HG02588 (cell line): ENCODE measurements at regions not wholly inside any gene's neighbourhood (a gene's known extent, or its start where the extent isn't known, plus 50 kb on each side); places are given as distances from the start of the nearest gene placed in this dataset.

Experiments
- ATAC-seq: cut with Tn5 transposase; IDR thresholded peaks from one replicate; pipeline ENCODE4 v1.9.1; 2021; ENCODE audit warnings: mild to moderate bottlenecking, moderate library complexity; ENCODE audit not compliant: unreplicated experiment

- no peak for ATAC-seq
Observed at GRCh38 chr22:47814474-47814873, 1052.0 kb downstream of the TBC1D22A start.

DNA sequence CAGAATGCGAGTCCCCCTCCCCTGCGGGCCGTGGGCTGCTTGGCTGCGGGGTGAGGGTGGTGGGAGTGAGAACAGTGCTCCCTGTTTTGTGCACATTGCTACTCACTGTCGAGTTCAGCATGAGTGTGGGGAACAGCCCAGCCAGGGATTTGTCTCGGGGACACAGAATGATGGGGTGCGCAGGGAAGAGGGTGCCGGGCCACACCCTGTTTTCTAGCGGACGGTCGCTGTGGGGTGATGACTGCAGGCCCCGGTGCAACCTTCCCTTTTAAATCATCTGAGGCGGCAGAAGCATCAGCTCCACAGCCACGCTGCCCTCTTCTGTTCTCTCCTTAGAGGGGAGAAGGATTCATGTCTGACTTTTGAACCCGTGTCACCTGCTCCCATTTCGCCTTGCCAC is 1051.2 kb downstream of the TBC1D22A start:
- ATAC-seq, result no peak

DNA sequence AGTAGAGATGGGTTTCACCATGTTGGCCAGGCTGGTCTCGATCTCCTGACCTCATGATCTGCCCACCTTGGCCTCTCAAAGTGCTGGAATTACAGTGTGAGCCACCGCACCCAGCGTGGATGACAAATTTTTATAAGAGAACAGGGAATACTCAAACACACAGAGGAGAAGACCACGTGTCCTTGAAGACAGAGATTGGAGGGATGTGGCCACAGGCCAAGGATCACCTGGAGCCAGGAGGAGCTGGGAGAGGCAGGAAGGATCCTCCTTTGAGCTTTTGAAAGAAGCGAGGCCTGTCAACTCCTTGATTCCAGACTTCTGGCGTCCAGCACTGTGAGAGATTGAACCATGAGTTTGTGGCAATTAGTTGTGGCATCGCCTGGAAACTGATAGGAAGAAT is 1049.5 kb downstream of the TBC1D22A start:
- no peak for ATAC-seq

- no peak for ATAC-seq
Observed at GRCh38 chr22:47810505-47811500, 1048.4 kb downstream of the TBC1D22A start.

GRCh38 chr22:47808886-47809620 is 1046.6 kb downstream of the TBC1D22A start:
- no peak for ATAC-seq

- no peak for ATAC-seq
Observed at GRCh38 chr22:47808236-47808635, 1045.8 kb downstream of the TBC1D22A start.

GRCh38 chr22:47807506-47807905 is 1045.1 kb downstream of the TBC1D22A start:
- ATAC-seq, result no peak

DNA sequence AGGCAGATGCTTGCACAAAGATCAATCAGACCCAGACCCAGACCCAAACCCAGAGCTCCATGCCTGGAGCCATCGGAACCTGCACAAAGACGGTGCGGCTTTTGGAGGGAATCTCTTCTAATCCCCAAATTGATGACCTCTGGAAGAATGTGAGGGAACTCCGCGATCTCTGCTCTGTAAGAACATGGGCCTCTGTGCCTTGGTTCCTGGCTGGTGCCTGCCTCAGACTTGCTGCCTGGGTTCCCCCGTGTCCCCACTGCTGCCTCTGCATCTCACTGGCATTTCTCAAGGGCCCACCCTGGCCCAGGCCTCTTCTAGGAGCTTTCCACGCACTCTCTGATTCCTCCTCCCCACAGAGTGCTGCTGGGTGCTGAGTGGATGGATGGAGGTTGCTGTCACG is 1044.4 kb downstream of the TBC1D22A start:
- ATAC-seq, result no peak

DNA sequence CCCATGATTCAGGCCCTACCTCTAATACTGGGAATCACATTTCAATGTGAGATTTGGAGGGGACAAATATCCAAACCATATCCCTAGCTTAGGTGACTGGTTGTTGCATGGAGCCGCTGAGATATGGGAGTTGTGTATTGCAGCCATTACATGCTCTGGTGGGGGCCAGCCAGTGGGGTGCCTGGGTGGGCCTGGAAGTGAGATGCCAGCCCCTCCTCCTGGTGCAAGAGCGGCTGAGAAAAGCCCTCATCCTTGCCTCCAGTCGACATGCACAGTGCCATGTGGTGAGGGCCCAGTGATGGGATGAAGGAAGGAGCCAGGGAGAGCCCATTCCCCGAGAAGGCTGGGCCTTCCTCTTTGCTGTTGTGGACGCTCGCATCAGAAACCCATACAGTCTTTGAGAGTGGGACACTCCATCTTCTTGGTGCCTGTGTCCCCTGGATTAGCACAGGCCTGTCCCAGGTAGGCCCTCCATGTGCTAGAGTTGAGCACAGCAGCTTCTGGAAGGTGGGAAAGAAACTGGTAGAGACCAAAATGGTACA is 1043.0 kb downstream of the TBC1D22A start:
- no peak for ATAC-seq

DNA sequence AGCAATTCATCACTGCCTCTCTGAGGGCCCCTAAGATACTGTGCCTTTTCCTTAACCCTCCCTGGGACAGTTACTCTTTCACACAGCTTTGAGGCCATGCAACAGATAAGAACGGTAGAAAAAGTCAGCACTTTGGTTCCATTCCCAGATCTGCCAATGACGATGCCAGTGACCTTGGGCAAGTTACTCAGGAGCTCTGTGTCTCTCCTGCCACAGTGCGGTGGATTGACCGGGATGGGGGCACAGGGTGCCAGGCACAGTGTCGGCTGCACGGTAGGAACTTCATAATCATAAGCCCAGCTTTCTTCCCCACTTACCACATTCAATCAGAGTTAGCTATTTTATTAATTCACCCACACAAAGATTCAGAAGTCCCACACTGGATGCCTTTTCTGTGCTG is 1041.8 kb downstream of the TBC1D22A start:
- ATAC-seq, result no peak

GRCh38 chr22:47802421-47802820 is 1040.0 kb downstream of the TBC1D22A start:
- no peak for ATAC-seq

DNA sequence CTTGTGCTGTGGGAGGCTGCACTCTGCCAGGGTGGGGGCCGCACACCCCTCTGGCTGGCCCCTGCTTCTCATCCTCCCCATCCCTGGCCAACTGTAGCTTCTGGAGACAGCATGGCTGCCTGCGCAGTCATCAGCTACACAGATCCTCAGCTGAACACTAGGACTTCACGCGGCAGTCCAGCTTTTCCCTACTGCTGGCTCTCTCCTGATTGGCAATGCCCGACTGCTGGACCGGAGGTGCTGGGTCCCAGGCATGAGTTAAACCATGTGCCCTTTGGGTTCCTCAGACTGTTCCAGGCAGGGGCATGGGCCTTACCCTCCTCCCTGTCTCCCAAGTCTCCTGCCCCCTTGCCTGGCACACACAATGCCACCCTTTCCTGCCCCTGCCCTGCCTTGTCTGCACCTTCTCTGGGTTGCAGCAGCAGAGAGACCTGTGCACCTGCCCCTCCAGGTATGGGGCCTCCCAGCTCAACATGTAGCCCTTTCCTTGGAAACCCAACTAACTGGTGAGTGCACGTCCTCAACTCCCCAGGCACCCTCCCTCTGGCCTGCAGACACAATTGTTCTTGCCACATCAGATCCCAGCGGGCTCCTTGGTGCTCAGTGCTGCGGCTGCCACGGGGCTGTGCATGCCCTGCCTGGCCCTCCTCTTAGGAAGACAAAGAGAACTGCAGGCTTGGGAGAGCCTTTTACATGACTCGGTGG is 1039.2 kb downstream of the TBC1D22A start:
- no peak for ATAC-seq

GRCh38 chr22:47798229-47798628 is 1035.8 kb downstream of the TBC1D22A start:
- ATAC-seq, result no peak

DNA sequence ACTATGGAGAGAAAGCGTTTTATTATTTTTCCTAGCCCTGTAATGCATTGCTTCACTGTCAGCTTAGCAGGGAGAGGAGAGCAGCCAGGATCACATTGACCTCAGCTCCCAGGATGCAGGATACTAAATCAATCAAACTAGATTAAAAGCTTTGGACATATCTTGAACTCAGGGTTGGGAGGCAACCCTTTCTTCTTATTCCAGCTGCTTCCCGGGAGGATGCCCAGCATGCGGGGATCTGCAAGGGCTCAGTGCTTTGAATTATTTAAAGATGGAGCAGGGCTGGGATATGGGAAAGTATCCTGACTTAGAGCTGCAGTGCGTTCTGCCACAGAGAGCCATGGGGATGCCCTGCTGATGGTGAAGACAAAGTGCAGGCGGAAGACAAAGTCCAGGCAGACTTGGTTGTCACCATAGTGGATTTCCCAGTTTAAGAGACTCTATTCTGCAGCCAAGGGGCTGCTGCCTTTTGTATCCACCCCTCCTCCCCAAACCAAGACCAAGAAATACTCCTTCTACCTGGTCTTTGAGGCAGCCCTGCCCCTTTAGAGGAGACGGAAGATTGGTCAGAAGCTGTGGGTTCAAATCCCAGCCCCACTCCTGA is 1035.0 kb downstream of the TBC1D22A start:
- no peak for ATAC-seq

DNA sequence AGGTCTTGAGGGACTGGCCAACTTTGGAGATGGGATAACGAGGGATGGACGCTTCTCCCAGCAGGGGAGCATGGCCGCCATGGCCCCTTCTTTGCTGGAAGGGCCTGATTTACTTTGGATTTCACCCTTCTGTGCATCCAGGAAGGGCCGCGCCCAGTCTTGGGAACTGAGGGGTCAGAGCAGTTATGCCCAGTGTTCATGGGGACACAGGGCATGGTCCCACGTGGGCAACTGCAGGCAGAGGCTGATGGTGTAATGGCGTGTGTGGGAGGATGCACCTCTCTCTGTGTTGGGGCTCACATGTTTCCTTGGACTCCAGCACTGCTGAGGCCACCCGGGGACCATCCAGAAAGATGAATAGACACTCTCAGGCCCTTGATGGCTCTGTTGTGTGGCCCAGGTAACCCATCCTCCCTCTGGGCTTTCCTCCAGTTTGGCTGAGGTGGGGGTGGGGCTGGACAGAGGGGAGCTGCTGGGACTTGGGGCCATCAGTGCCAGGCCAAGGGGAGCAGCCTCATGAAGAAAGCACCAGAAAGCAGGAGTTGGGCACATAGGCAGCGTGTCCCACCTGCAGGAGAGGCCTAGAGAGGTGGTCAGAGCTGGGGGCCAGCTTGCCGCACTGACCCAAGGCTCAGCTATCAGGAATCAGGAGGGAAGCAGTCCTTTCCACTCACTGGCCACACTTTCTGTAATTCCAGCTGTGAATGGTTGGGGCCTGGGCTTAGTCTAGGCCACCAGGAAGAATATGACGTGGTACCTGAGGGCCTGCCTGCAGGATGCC is 1033.9 kb downstream of the TBC1D22A start:
- no peak for ATAC-seq

- ATAC-seq, result no peak
Observed at GRCh38 chr22:47795477-47796127, 1033.2 kb downstream of the TBC1D22A start.

DNA sequence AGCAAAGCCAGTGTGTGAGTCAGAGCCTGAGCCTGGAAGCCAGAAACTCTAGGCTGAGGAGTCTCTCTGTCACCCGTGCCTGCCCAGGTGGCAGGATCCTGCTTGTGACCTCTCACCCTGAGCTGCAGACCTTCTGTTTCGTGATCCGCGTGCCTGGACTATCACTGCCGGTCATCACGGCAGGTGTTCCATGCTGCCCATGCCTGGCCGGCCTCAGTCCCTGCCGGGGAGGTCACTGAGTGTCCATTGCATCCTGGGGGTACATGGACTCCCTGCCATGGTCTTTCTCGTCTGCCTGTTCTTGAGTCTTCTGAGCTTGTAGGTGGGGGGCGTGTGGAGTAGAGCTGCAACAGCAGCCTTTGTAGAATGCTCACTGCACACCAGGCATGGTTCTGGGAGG is 1032.4 kb downstream of the TBC1D22A start:
- ATAC-seq, result no peak

DNA sequence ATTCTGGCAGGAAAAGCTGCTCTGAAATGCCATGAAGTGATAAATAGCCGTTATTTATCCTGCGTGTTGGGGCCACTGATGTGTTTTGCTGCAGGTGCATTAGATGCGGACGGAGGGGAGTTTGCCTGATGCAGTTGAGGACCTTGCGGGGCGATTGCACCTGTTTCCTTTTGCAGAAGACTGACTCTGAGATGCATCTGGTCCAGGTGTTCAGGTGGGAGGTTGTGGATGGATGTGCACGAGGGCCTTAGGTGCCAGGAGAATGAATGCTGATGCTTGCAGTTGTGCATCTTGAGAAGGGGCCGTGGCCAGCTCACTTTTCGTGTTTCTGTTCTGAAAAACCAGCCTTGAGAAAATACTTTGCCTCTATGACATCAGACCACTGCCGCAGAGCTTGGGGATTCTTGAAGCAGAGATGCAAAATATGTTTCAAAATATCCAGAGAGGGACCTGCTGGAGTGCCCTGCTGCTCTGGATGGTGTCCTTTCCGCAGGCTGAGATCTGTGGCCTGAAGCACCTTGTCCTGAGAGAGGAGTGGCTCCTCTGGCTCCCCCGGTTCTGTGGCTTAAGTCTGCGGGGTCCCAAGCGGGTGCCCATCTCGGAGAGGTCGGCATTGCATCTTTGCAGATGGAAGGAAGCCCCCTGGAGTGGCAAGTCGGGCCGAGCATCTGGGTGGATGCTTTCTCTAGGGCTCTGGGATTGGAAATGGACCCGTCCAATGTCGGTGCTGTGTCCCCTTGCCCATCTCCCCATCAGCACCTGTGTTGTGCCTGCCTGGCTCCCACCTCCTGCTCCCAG is 1031.1 kb downstream of the TBC1D22A start:
- no peak for ATAC-seq

DNA sequence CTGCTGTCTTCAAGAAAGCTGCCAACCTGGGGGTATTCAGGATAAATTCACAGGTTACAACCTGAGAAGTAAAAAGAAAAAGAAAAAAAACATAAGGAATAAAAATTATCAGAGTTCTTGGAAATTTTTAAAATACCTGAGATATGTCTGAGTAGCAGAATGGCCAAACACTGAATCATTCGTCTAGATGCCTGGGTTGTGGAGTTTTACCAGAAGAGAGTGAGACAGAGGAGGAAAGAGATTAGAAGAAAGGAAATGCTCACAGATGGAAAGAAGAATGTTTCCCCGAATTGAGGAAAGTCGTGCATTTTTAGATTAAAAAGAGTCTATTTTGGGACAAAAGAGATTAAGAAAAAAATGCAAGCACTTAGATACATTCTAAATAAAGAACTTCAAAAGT is 1026.7 kb downstream of the TBC1D22A start:
- ATAC-seq, result no peak
